Mucosa of descending colon (tissue), 3 donors: ENCODE measurements at regions not wholly inside any gene's neighbourhood (a gene's known extent, or its start where the extent isn't known, plus 50 kb on each side); places are given as distances from the start of the nearest gene placed in this dataset.

Source experiments
- ATAC-seq: fragments of 200-7000 bp; cut with Tn5 transposase; one replicate; pipeline ENCODE4 v1.9.1; 2020; ENCODE audit warnings: mild to moderate bottlenecking, moderate library complexity
- DNase-seq, 3 donors: peaks; one replicate each; pipeline ENCODE4 v3.0.0-alpha.2; 2020
- H3K36me3 ChIP-seq: fragments of 200-600 bp; one replicate; pipeline ENCODE4 v1.8.0; 2021; ENCODE audit warnings: low read depth, mild to moderate bottlenecking
- H3K4me1 ChIP-seq: fragments of 200-600 bp; one replicate; pipeline ENCODE4 v1.8.0; 2021; ENCODE audit warnings: low read depth, mild to moderate bottlenecking
- H3K4me3 ChIP-seq: fragments of 200-600 bp; one replicate; pipeline ENCODE4 v1.8.0; 2021; ENCODE audit warnings: mild to moderate bottlenecking
- H3K9me3 ChIP-seq: fragments of 200-600 bp; one replicate; pipeline ENCODE4 v1.8.0; 2021; ENCODE audit warnings: mild to moderate bottlenecking
- CTCF ChIP-seq: fragments of 200-600 bp; IDR thresholded peaks from one replicate; pipeline ENCODE4 v1.8.0; 2022; ENCODE audit warnings: antibody characterized with exemption, mild to moderate bottlenecking
- intact Hi-C, 2 donors: fragments of 100-400 bp; cut with DNase I in 1 of 2; cut with micrococcal nuclease in 1 of 2; formaldehyde crosslinking; loops; one replicate each; pipeline versions ENCODE4 v1.11.0 to v1.11.1; 2022; cut with DNase I, micrococcal nuclease
- donor health status: DM: no; HTN: no; CAD: no; lungs with moderate emphysema.
- donor health status: DM: no; HTN: no; CAD: no.
- donor health status: DM: no; HTN: yes; CAD: no.

- Histone ChIP-seq H3K4me1 (no peaks in the 10 kb centered on the region), H3K9me3 (no peaks in the 10 kb centered on the region), H3K36me3 (no peaks in the 10 kb centered on the region), H3K4me3 (no peak overlapping the region)
- DNase-seq (peak in 1 of 3 donors; percentile 23), ATAC-seq (peak; percentile 20)
- intact Hi-C loops: no loop called here
- TF ChIP-seq CTCF: no peak
Observed at GRCh38 chrX:39470588-39471407, 627.0 kb downstream of the BCOR start.

DNA sequence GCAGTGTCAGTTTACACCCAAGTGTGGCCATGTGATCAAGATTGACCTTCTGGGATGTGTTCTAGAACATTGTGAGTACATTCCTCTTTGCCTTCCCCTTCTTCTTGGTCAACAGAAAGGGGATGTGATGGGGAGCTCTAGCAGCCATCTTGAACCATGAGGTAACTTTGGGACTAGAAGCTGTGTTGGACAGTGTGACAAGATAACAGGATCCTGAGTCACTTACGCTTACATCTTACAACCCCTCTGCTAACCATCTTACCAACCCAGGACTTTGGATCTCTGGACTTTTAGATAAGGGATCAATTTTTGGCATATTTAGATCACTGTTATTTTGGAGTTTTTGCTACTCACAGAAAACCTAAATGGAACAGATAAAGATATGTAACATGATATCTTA is 625.6 kb downstream of the BCOR start:
- Histone ChIP-seq H3K36me3 (no peaks in the 10 kb centered on the region), H3K4me3 (no peak overlapping the region), H3K9me3 (no peaks in the 10 kb centered on the region), H3K4me1 (no peaks in the 10 kb centered on the region)
- intact Hi-C loops: no loop called here
- ATAC-seq: no peak
- TF ChIP-seq CTCF: no peak
- DNase-seq: no peak

DNA sequence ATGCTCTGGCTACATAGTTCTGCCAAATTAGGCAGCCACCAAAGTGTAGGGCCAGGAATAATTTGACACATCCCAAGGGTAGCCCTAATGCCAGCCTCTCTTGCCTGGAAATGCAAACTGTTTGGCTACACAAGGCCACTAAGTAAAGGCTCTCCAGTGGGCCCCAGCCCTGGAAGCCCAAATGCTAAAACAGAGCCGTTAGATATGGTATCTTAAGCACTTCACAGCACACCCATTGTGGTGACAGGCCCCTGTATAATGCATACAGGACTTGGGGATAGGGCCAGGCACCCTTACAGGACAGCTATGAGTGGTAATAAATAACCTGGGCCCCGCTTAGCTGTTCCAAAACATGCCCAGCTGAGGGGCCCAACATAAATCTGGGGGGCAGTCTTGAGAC is 623.9 kb downstream of the BCOR start:
- H3K9me3 ChIP-seq: no peaks in the 10 kb centered on the region
- DNase-seq (no peak), ATAC-seq (no peak)
- no peak overlapping the region for H3K4me3 ChIP-seq
- H3K4me1 ChIP-seq: no peaks in the 10 kb centered on the region
- H3K36me3 ChIP-seq: no peaks in the 10 kb centered on the region
- intact Hi-C loops: no loop called here
- TF ChIP-seq CTCF: no peak

GRCh38 chrX:39475372-39475771 is 622.4 kb downstream of the BCOR start:
- ATAC-seq: no peak
- Histone ChIP-seq H3K9me3 (no peaks in the 10 kb centered on the region), H3K4me1 (no peaks in the 10 kb centered on the region), H3K4me3 (no peak overlapping the region), H3K36me3 (no peaks in the 10 kb centered on the region)
- DNase-seq: no peak
- TF ChIP-seq CTCF: no peak
- intact Hi-C loops: no loop called here

- ATAC-seq: no peak
- Histone ChIP-seq H3K36me3 (no peaks in the 10 kb centered on the region), H3K9me3 (no peaks in the 10 kb centered on the region), H3K4me3 (no peak overlapping the region), H3K4me1 (no peaks in the 10 kb centered on the region)
- intact Hi-C loops: no loop called here
- no peak for TF ChIP-seq CTCF
- no peak for DNase-seq
Observed at GRCh38 chrX:39476604-39477021, 621.1 kb downstream of the BCOR start.
